SKM-1 treated with dmso at 0.1 percent for 144 hours (cell line): ENCODE measurements at regions not wholly inside any gene's neighbourhood (a gene's known extent, or its start where the extent isn't known, plus 50 kb on each side); places are given as distances from the start of the nearest gene placed in this dataset.
"Not testable (repeated sequence)": the region's sequence is repeated elsewhere in the genome, so short reads cannot be mapped to it uniquely, and the experiment has no call there.

Source experiments
- DNase-seq: peaks from one replicate; lab custom pipeline; 2025; ENCODE audit not compliant: unreplicated experiment; lab: John Stamatoyannopoulos, UW

GRCh38 chr10:29798921-29799690, 164.3 kb upstream of the SVIL start:
- DNase-seq = no peak

GRCh38 chr10:29797616-29798015, 162.8 kb upstream of the SVIL start:
- no peak for DNase-seq

- no peak for DNase-seq
Measured at GRCh38 chr10:29795850-29796249, 161.1 kb upstream of the SVIL start.

GRCh38 chr10:29794776-29795611, 160.2 kb upstream of the SVIL start:
- no peak for DNase-seq

GRCh38 chr10:29791773-29792172, 157.0 kb upstream of the SVIL start:
- no peak for DNase-seq

GRCh38 chr10:29790207-29790606, 155.4 kb upstream of the SVIL start:
- DNase-seq = no peak

- no peak for DNase-seq
Measured at GRCh38 chr10:29788113-29788512, 153.3 kb upstream of the SVIL start.

GRCh38 chr10:29785701-29786100, 150.9 kb upstream of the SVIL start:
- no peak for DNase-seq

- no peak for DNase-seq
Measured at GRCh38 chr10:29784175-29784773, 149.5 kb upstream of the SVIL start.

- DNase-seq = no peak
Measured at GRCh38 chr10:29783201-29783947, 148.6 kb upstream of the SVIL start.

- DNase-seq = no peak
Measured at GRCh38 chr10:29780639-29781038, 145.9 kb upstream of the SVIL start.

GRCh38 chr10:29780096-29780495, 145.3 kb upstream of the SVIL start:
- DNase-seq = no peak

- DNase-seq = no peak
Measured at GRCh38 chr10:29776246-29776645, 141.5 kb upstream of the SVIL start.

GRCh38 chr10:29774475-29774874, 139.7 kb upstream of the SVIL start:
- no peak for DNase-seq

- no peak for DNase-seq
Measured at GRCh38 chr10:29773675-29774091, 138.9 kb upstream of the SVIL start.

GRCh38 chr10:29772403-29772802, 137.6 kb upstream of the SVIL start:
- DNase-seq = no peak

GRCh38 chr10:29771376-29771775, 136.6 kb upstream of the SVIL start:
- no peak for DNase-seq

GRCh38 chr10:29769277-29769676, 134.5 kb upstream of the SVIL start:
- DNase-seq = not testable (repeated sequence)

GRCh38 chr10:29767968-29768367, 133.2 kb upstream of the SVIL start:
- DNase-seq = no peak

- no peak for DNase-seq
Measured at GRCh38 chr10:29766753-29767152, 132.0 kb upstream of the SVIL start.

- DNase-seq = no peak
Measured at GRCh38 chr10:29765330-29765729, 130.6 kb upstream of the SVIL start.
